ENCODE measurements at regions not wholly inside any gene's neighbourhood (a gene's known extent, or its start where the extent isn't known, plus 50 kb on each side); places are given as distances from the start of the nearest gene placed in this dataset.
A peak's percentile ranks its signal among the peaks of the same experiment; 100 is the strongest.

- DNase-seq, result peak; percentile 7
Measured at GRCh38 chr11:110974731-110975130, 262.5 kb upstream of the ARHGAP20 start.

DNA sequence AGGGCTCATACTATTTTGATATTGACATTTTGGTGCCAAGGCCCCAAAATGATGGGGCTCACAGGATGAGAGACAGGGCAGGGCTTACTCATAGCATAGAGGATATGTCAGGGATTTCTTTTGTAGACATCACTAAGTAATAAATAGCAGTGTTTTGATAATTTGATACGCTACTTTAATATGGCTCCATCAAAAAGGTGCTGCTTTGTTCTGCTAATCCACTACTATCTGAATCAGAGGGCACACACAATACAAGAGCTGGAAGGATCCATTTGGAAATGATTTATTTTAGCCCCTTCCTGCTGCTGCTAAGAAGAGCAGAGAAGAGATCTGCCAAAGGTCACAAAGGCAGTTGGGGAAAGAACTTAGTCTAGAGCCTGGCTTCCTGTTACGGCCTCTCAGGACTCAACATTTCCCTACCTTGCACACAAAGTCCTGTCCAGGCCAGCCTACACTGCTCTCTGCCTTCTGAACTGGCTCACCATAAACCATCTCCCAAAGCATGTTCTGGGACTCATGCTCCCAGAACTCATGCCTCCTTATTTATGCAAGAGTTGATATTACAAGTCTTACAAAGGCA, 261.3 kb upstream of the ARHGAP20 start:
- DNase-seq, result no peak

DNA sequence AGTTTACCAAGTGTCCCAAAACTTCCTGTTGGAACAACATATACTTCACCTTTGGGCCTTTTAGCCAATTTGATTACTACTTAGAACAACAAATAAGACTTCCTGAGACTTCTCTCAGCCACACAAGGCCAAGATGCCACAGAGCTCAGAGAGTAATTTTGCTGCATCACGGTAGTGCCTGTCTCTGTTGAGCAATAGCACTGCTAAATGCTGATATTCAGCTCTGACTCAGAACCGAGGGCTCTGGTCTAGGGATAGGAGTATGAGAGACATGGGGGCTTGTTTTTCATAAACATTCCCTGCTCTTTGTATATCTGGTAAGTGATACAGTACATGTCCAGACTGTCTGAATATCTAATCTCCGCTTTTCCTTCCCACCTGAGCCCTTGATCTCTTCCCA, 260.4 kb upstream of the ARHGAP20 start:
- no peak for DNase-seq

DNA sequence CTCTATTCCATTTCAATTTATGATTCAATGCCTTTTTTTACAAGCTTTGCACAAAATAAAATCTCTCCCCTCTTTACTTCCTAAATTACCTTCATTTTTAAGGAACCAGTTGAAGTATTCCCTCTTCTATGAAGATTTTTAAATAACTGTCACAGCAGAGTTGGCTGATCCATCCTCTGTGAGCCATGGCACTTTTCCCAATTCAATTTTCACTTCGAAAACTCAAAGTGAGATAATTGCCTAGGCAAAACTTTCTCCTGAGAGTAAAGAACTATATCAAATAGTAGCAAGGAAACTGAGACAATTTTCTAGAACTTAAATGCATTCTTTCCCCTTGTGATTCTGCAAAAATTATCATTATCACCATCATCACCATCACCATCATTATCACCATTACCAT, 259.9 kb upstream of the ARHGAP20 start:
- no peak for DNase-seq

GRCh38 chr11:110971140-110971539, 258.9 kb upstream of the ARHGAP20 start:
- no peak for DNase-seq

DNA sequence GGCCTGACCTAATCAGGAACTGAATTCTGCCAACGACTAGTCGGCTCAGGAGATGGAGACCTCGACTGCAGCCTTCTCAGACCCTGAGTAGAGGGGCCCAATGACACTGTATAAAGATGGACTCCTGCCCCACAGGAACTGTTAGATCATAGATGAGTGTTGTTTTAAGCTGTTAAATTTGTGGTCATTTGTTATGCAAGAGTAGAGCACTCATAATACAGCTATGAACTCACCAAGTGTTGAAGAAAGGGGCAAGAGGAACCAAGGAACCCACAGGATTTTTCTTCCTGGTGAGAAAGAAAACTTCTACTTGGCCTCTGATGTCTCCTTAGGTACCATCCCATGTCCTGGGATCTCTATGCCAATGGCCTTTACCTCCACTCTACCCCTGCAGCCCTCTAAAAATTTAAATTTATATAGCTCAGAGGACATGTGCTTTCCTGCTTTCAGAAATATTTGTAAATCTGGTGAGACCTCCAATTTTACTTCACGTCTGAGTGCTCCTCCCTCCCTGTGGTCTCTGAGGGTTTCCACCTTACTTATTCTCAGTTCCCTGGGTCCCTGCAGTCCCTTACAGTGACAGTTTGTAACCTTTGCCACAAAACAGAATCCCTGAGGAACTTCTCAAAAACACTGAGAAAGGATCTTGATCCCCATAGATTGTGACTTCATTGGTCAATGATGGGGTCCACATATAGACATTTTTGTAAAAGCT, 256.3 kb upstream of the ARHGAP20 start:
- no peak for DNase-seq

- DNase-seq, result no peak
Measured at GRCh38 chr11:110966131-110966530, 253.9 kb upstream of the ARHGAP20 start.

- no peak for DNase-seq
Measured at GRCh38 chr11:110962921-110963320, 250.7 kb upstream of the ARHGAP20 start.

DNA sequence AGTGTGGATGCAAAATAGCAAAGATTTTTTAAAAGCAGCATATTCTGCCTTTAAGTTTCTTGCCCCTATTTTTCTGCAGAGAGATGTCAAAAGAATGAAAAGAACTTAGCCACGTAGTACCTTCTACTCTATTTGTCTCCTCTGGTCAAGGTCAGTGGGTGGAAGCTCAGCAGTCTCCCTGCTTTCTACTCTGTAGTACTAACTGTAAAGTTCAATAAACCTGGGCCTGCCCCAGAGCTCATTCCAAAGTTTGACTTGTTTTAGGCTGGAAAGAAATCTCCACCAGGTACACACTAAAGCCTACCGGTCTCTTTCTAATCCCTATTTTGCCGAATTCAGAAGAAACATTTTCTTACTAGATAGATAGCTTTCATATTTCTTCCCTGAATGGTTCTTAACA, 247.9 kb upstream of the ARHGAP20 start:
- DNase-seq, result no peak

GRCh38 chr11:110958216-110958615, 246.0 kb upstream of the ARHGAP20 start:
- DNase-seq, result no peak

- DNase-seq, result no peak
Measured at GRCh38 chr11:110955776-110956175, 243.5 kb upstream of the ARHGAP20 start.

- DNase-seq, result no peak
Measured at GRCh38 chr11:110951950-110952503, 239.8 kb upstream of the ARHGAP20 start.

DNA sequence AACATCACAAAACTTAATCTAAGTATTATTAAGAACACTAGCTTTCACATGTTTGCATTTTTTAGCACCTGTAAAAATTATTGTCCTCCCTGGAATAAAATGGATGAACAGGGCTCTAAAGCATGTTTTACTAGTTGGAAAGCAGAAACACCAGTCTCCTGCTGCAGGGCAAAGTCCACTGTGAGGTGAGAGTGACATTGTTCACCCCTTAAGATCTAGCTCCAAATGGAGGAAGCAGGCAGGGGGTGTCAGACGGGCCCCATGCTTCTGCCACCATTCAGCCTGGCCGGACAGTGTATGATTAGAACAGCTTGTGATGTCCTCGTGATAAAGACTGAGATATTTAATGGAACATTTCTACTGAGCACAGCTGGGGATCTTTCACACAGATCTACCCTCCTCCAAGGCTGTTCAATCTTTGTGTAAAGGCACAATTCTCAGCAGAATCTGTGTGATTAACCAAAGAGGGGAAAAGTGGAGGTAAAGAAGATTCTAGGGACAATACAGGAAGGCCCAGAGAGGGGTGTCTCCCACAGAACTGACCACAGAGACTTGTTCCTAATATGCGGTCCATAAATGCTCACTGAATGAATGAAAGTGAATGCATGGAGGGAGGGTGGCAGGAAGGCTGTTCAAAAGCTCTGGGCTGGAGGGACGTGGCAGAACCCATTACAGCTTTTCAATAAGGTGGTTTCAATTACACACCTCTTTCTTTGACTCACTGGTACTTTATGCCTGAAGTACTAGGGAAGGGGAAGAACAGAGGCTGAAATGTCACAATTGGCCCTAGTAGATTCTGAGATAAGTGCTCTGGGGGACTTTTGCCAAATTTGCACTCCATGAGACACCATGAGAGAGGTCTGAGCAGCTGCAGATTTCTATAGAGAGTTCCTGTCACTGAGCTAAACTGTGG, 239.1 kb upstream of the ARHGAP20 start:
- DNase-seq, result no peak

- DNase-seq, result no peak
Measured at GRCh38 chr11:110948112-110948511, 235.9 kb upstream of the ARHGAP20 start.

- no peak for DNase-seq
Measured at GRCh38 chr11:110947096-110947495, 234.9 kb upstream of the ARHGAP20 start.

DNA sequence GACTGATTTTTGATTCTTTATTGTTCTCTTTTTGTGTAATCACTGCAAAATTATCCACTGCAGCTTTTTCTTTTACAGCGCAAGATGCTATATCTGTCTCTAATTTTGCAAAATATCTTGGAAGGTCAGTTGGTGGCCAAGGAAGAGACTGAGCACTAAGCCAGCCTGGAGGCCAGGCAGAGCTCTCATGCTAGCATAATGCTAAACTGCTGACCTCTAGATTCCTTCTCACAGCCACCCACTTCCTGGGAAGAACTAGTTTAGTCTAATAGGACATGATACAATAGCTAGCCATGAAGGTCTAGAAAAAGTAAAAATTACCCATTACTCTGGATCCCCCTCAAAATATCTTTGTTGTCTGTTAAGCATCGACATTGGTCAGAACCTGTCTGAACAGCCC, 227.2 kb upstream of the ARHGAP20 start:
- DNase-seq, result no peak

- DNase-seq, result no peak
Measured at GRCh38 chr11:110935018-110935640, 222.9 kb upstream of the ARHGAP20 start.

DNA sequence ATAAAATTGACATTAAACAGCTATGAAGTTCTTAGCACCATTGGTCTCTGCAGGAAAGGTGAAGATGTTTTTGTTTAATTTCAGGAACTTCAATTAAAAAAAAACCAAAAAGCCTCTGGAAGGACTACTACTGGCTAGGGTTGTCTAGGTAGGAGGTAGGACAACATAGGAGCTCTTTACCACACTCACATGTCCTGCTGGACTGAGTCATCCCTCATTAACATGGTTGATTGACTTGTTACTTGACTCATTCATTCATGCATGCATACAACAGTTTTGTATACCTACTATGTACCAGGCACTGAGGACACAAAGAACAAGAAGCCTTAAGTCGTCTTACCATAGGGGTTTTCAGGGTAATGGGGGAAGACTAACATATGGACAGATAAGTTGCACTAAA, 216.9 kb upstream of the ARHGAP20 start:
- DNase-seq, result no peak

GRCh38 chr11:110928391-110928790, 216.2 kb upstream of the ARHGAP20 start:
- peak; percentile 93 for DNase-seq

DNA sequence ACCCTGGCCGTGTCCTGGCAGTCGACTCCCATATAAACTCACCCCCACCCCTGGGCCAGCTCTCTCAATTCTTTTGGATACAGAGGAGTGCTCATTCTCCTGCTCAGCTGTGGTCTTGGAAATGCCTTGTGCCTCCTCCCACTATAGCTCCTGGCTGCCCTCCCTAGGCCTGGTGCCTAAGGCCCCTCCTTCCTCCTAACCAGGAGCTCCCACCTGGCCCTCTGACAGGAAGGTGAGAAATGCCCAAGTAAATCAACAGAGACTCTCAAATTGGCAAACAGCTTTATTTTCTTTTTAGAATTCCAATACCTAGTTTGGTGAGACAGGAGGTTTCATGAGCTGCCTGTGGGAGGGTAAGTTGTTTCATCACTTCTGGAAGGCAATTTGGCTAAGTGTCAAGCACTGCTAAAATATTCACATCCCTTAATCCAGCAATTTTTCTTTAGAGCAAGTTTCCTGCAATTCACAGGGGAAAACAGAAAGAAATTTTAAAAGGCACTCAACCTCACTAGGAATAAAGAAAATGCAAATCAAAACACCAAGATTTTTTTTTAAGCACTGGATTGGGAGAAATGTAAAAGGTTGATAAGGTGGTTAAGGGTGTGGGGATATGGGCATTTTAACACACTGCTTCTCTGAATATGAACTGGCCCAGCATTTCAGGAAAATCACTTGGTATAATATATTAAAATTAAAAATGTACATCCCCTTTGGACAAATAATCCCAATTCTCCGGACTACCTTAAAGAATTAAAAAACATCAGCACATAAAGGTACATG, 209.7 kb upstream of the ARHGAP20 start:
- DNase-seq, result peak; percentile 21

- DNase-seq, result no peak
Measured at GRCh38 chr11:110919241-110919922, 207.1 kb upstream of the ARHGAP20 start.

DNA sequence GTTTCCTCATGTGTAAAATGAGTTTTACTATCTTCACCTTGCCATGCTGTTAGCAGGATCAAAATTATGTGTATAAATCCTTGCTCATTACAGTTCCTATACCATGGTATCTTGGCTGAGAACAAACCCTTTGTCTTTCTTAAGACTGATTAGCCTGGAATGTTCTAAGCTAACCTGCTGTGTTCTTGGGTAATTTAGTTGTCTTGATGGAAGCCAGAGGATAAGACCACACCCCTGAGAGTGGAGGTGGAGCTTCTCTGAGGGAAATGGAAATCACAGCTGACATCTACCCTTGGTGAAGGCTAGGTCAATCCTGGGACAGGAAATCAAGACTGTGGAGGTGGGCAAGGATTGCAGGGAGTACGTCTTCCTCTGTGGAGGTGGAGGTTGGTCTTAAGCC, 206.1 kb upstream of the ARHGAP20 start:
- no peak for DNase-seq

Measured in NCI-H82 (cell line).